ENCODE measurements at regions not wholly inside any gene's neighbourhood (a gene's known extent, or its start where the extent isn't known, plus 50 kb on each side); places are given as distances from the start of the nearest gene placed in this dataset.
A peak's percentile ranks its signal among the peaks of the same experiment; 100 is the strongest.
"Not testable (repeated sequence)": the region's sequence is repeated elsewhere in the genome, so short reads cannot be mapped to it uniquely, and the experiment has no call there.

- DNase-seq (ENCODE audit: insufficient read length, low spot score): no peak
- FAIRE-seq: no peak
- TF ChIP-seq POLR2AphosphoS5 (IDR thresholded peaks at IDR 0.05; ENCODE audit: low read depth, low read length) (no peak), TAF1 (IDR thresholded peaks at IDR 0.05; ENCODE audit: low read depth, low read length) (no peak), POLR2A (IDR thresholded peaks at IDR 0.05; ENCODE audit: low read depth, low read length) (no peak), SPI1 (IDR thresholded peaks at IDR 0.05; ENCODE audit: low read depth, low read length) (no peak), POU2F2 (IDR thresholded peaks at IDR 0.05; ENCODE audit: low read depth, low read length) (no peak), PAX5 (IDR thresholded peaks at IDR 0.05; ENCODE audit: insufficient read depth, low read length, severe bottlenecking) (no peak)
Measured at GRCh38 chr2:13255485-13255884, 538.7 kb downstream of the TRIB2 start.

- no peak for TF ChIP-seq POLR2A (IDR thresholded peaks at IDR 0.05; ENCODE audit: low read depth, low read length)
- TF ChIP-seq SPI1 (IDR thresholded peaks at IDR 0.05; ENCODE audit: low read depth, low read length): no peak
- TF ChIP-seq PAX5 (IDR thresholded peaks at IDR 0.05; ENCODE audit: insufficient read depth, low read length, severe bottlenecking): no peak
- no peak for TF ChIP-seq POU2F2 (IDR thresholded peaks at IDR 0.05; ENCODE audit: low read depth, low read length)
- TF ChIP-seq POLR2AphosphoS5 (IDR thresholded peaks at IDR 0.05; ENCODE audit: low read depth, low read length): no peak
- no peak for TF ChIP-seq TAF1 (IDR thresholded peaks at IDR 0.05; ENCODE audit: low read depth, low read length)
- DNase-seq (ENCODE audit: insufficient read length, low spot score): no peak
- no peak for FAIRE-seq
Measured at GRCh38 chr2:13260402-13260801, 543.7 kb downstream of the TRIB2 start.

- FAIRE-seq (no peak), DNase-seq (ENCODE audit: insufficient read length, low spot score) (no peak)
- TF ChIP-seq POU2F2 (IDR thresholded peaks at IDR 0.05; ENCODE audit: low read depth, low read length): no peak
- no peak for TF ChIP-seq SPI1 (IDR thresholded peaks at IDR 0.05; ENCODE audit: low read depth, low read length)
- TF ChIP-seq TAF1 (IDR thresholded peaks at IDR 0.05; ENCODE audit: low read depth, low read length): no peak
- TF ChIP-seq POLR2A (IDR thresholded peaks at IDR 0.05; ENCODE audit: low read depth, low read length): no peak
Measured at GRCh38 chr2:13266166-13266565, 549.4 kb downstream of the TRIB2 start.

DNA sequence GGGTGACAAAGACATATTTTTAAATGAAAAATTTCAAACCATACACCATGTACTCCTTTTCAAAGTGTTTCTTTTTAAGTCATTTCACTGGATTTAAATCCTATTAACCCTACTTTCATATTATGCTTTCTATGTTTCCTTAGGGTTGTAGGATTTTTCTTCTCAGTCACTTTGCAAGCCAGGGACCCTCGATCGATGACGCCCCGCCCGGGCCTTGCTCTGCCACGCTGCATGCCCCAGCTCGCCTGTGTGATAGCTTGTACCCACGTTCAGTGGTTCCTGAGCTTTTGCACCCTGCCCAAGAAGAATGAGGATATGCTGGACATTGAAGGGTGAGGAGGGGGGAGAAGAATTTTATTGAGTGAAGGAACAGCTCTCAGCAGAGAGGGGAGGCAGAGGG lies 568.0 kb downstream of the TRIB2 start:
- DNase-seq (ENCODE audit: insufficient read length, low spot score) (no peak), FAIRE-seq (no peak)
- no peak for TF ChIP-seq POU2F2 (IDR thresholded peaks at IDR 0.05; ENCODE audit: low read depth, low read length)
- TF ChIP-seq TAF1 (IDR thresholded peaks at IDR 0.05; ENCODE audit: low read depth, low read length): no peak
- TF ChIP-seq POLR2AphosphoS5 (IDR thresholded peaks at IDR 0.05; ENCODE audit: low read depth, low read length): no peak
- TF ChIP-seq PAX5 (IDR thresholded peaks at IDR 0.05; ENCODE audit: insufficient read depth, low read length, severe bottlenecking): no peak
- TF ChIP-seq SPI1 (IDR thresholded peaks at IDR 0.05; ENCODE audit: low read depth, low read length): no peak
- no peak for TF ChIP-seq POLR2A (IDR thresholded peaks at IDR 0.05; ENCODE audit: low read depth, low read length)

DNA sequence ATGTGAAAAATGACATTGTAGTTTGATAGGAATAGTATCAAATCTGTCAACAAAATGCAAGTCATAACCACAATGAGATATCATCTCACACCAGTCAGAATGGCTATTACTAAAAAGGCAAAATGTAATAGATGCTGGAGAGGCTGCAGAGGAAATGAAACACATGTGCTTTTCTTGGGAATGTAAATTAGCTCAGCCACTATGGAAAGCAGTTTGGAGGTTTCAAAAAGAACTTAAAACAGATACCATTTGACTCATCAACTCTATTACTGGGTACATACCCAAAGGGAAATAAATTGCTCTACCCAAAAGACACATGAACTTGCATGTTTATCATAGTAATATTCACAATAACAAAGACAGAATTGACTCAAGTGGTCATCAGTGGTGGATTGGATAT lies 572.6 kb downstream of the TRIB2 start:
- TF ChIP-seq PAX5 (IDR thresholded peaks at IDR 0.05; ENCODE audit: insufficient read depth, low read length, severe bottlenecking) (no peak), SPI1 (IDR thresholded peaks at IDR 0.05; ENCODE audit: low read depth, low read length) (no peak), POU2F2 (IDR thresholded peaks at IDR 0.05; ENCODE audit: low read depth, low read length) (no peak), POLR2AphosphoS5 (IDR thresholded peaks at IDR 0.05; ENCODE audit: low read depth, low read length) (no peak), POLR2A (IDR thresholded peaks at IDR 0.05; ENCODE audit: low read depth, low read length) (no peak), TAF1 (IDR thresholded peaks at IDR 0.05; ENCODE audit: low read depth, low read length) (no peak)
- FAIRE-seq: no peak

DNA sequence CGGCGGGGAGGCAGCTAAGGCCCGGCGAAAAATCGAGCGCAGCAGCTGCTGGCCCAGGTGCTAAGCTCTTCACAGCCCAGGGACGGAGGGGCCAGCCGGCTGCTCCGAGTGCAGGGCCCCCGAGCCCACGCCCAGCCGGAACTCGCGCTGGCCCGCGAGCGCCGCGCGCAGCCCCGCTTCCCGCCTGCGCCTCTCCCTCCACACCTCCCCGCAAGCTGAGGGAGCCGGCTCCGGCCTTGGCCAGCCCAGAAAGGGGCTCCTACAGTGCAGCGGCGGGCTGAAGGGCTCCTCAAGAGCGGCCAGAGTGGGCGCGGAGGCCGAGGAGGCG lies 591.7 kb downstream of the TRIB2 start:
- not testable (repeated sequence) for DNase-seq (ENCODE audit: insufficient read length, low spot score); FAIRE-seq

More for the DNA sequence above, 572.6 kb downstream of the TRIB2 start:
- no peak for DNase-seq (ENCODE audit: insufficient read length, low spot score)

- no peak for TF ChIP-seq TAF1 (IDR thresholded peaks at IDR 0.05; ENCODE audit: low read depth, low read length)
- no peak for TF ChIP-seq POLR2AphosphoS5 (IDR thresholded peaks at IDR 0.05; ENCODE audit: low read depth, low read length)
- no peak for TF ChIP-seq PAX5 (IDR thresholded peaks at IDR 0.05; ENCODE audit: insufficient read depth, low read length, severe bottlenecking)
- TF ChIP-seq POU2F2 (IDR thresholded peaks at IDR 0.05; ENCODE audit: low read depth, low read length): no peak
- no peak for TF ChIP-seq SPI1 (IDR thresholded peaks at IDR 0.05; ENCODE audit: low read depth, low read length)
- no peak for TF ChIP-seq POLR2A (IDR thresholded peaks at IDR 0.05; ENCODE audit: low read depth, low read length)
- DNase-seq (ENCODE audit: insufficient read length, low spot score): no peak
- no peak for FAIRE-seq
Measured at GRCh38 chr2:13308989-13309388, 592.3 kb downstream of the TRIB2 start.

- FAIRE-seq (no peak), DNase-seq (ENCODE audit: insufficient read length, low spot score) (no peak)
Measured at GRCh38 chr2:13332060-13332459, 615.3 kb downstream of the TRIB2 start.

DNA sequence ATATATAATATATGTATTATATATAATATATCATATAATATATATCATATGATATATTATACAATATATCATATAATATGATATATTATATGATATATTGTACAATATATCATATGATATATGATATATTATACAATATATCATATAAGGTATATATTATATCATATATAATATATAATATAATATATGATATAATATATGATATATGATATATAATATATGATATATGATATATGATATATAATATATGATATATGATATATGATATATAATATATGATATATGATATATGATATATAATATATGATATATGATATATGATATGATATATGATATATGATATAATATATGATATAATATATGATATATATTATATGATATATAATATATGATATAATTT lies 617.3 kb downstream of the TRIB2 start:
- not testable (repeated sequence) for DNase-seq (ENCODE audit: insufficient read length, low spot score)
- peak; percentile 45 for FAIRE-seq

More at GRCh38 chr2:13332060-13332459, 615.3 kb downstream of the TRIB2 start:
- no peak for TF ChIP-seq TAF1 (IDR thresholded peaks at IDR 0.05; ENCODE audit: low read depth, low read length)
- TF ChIP-seq SPI1 (IDR thresholded peaks at IDR 0.05; ENCODE audit: low read depth, low read length): no peak
- no peak for TF ChIP-seq PAX5 (IDR thresholded peaks at IDR 0.05; ENCODE audit: insufficient read depth, low read length, severe bottlenecking)
- TF ChIP-seq POU2F2 (IDR thresholded peaks at IDR 0.05; ENCODE audit: low read depth, low read length): no peak
- no peak for TF ChIP-seq POLR2A (IDR thresholded peaks at IDR 0.05; ENCODE audit: low read depth, low read length)
- TF ChIP-seq POLR2AphosphoS5 (IDR thresholded peaks at IDR 0.05; ENCODE audit: low read depth, low read length): no peak

GRCh38 chr2:13334545-13334944 lies 617.8 kb downstream of the TRIB2 start:
- DNase-seq (ENCODE audit: insufficient read length, low spot score) (no peak), FAIRE-seq (no peak)
- no peak for TF ChIP-seq PAX5 (IDR thresholded peaks at IDR 0.05; ENCODE audit: insufficient read depth, low read length, severe bottlenecking)
- TF ChIP-seq SPI1 (IDR thresholded peaks at IDR 0.05; ENCODE audit: low read depth, low read length): no peak
- no peak for TF ChIP-seq POLR2AphosphoS5 (IDR thresholded peaks at IDR 0.05; ENCODE audit: low read depth, low read length)
- no peak for TF ChIP-seq POLR2A (IDR thresholded peaks at IDR 0.05; ENCODE audit: low read depth, low read length)
- no peak for TF ChIP-seq POU2F2 (IDR thresholded peaks at IDR 0.05; ENCODE audit: low read depth, low read length)
- no peak for TF ChIP-seq TAF1 (IDR thresholded peaks at IDR 0.05; ENCODE audit: low read depth, low read length)
